Natural killer cell (primary cell): ENCODE measurements at regions not wholly inside any gene's neighbourhood (a gene's known extent, or its start where the extent isn't known, plus 50 kb on each side); places are given as distances from the start of the nearest gene placed in this dataset.

ENCODE experiments used
- ATAC-seq, 3 donors: fragments of 150-1000 bp in 2 of 3; fragments of 200-7000 bp in 1 of 3; cut with Tn5 transposase; 1 replicate in 1 of 3; 2 replicates in 2 of 3; pipeline ENCODE4 v1.10.0; 2021; ENCODE audit warnings: mild to moderate bottlenecking in 2 of 3, moderate library complexity in 2 of 3
- DNase-seq, 2 donors: peaks; one replicate each; pipeline versions ENCODE4 v3.0.0 to v3.0.0-alpha.2; 2013 to 2021; ENCODE audit warnings: mixed read lengths in 1 of 2
- H3K27ac ChIP-seq: one replicate; pipeline ENCODE4 v1.5.1; 2013; ENCODE audit warnings: mild to moderate bottlenecking, low read length
- H3K27me3 ChIP-seq: one replicate; pipeline ENCODE4 v1.6.1; 2013; ENCODE audit warnings: low read length; ENCODE audit not compliant: control insufficient read depth, insufficient read depth
- H3K36me3 ChIP-seq: one replicate; pipeline ENCODE4 v1.6.1; 2013; ENCODE audit warnings: low read length; ENCODE audit not compliant: control insufficient read depth, insufficient read depth
- H3K4me1 ChIP-seq: one replicate; pipeline ENCODE4 v1.6.1; 2013; ENCODE audit warnings: low read length; ENCODE audit not compliant: control insufficient read depth, insufficient read depth
- H3K4me3 ChIP-seq: one replicate; pipeline ENCODE4 v1.5.1; 2013; ENCODE audit warnings: low read length
- H3K9me3 ChIP-seq: one replicate; pipeline ENCODE4 v1.6.1; 2013; ENCODE audit warnings: low read length; ENCODE audit not compliant: control insufficient read depth, insufficient read depth
- H3K27ac Mint-ChIP-seq, 2 donors: one replicate each; pipeline ENCODE4 v1.8.0; 2022; ENCODE audit warnings: mild to moderate bottlenecking in 2 of 2, mixed read lengths in 2 of 2, moderate library complexity in 1 of 2
- H3K27me3 Mint-ChIP-seq, 2 donors: one replicate each; pipeline ENCODE4 v1.8.0; 2022; ENCODE audit warnings: low read depth in 2 of 2, mixed read lengths in 2 of 2
- H3K36me3 Mint-ChIP-seq: one replicate; pipeline ENCODE4 v1.8.0; 2022; ENCODE audit warnings: mixed read lengths
- H3K4me1 Mint-ChIP-seq, 2 donors: one replicate each; pipeline ENCODE4 v1.8.0; 2022; ENCODE audit warnings: mixed read lengths in 2 of 2
- H3K4me3 Mint-ChIP-seq: one replicate; pipeline ENCODE4 v1.8.0; 2022; ENCODE audit warnings: mild to moderate bottlenecking, moderate library complexity, mixed read lengths
- H3K9me3 Mint-ChIP-seq, 2 donors: one replicate each; pipeline ENCODE4 v1.8.0; 2022; ENCODE audit warnings: mixed read lengths in 2 of 2
- WGBS: methylation state at CpG from one replicate; pipeline ENCODE4 v1.1.7; 2013; ENCODE audit warnings: missing lambda C conversion rate; ENCODE audit not compliant: insufficient coverage; 5-methylcytosine and 5-hydroxymethylcytosine counted together
- intact Hi-C: fragments of 100-400 bp; cut with micrococcal nuclease; formaldehyde crosslinking; loops from one replicate; pipeline ENCODE4 v1.14.2; 2022
- TF ChIP-seq, protein P1 (sequence below): fragments of 200-600 bp; IDR thresholded peaks from one replicate; pipeline ENCODE4 v1.8.0; 2022; ENCODE audit warnings: antibody characterized with exemption

DNA sequence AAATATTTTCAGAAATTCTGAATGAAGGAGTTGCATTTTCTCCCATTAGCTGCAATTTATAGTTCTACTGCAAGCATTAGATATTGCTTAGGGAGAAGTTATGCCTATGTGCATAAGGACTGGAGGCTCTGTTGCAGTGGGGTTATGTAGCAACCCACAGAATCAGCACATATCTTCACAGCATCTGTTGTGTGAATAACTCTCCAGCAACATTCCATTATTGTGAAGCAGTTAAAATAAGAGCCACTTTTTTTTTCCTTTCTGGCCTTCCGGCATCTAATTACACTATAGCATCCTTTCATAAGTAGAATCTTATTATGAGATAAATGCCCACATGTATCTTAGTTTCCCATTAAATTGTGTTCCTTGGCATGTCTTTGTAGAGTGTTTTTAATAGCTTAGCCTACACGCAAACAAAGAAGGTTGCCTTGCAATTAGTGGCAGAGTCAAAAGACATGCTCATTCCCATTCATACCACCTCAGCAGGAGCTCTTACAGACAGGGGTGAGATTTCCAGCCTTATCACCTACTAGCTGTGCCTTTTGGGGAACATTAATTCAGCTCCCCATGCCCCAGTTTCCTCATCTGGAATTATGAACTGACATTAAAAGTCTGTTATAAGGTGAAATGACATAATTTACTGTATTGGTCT, 596.0 kb upstream of the GOT2 start:
- intact Hi-C loops: no loop called here
- Mint-ChIP-seq H3K4me3 (no peak overlapping the region), H3K27me3 (peaks cover 0 to 7% of the 10 kb centered on the region in 2 donors), H3K36me3 (no peaks in the 10 kb centered on the region), H3K27ac (no peak overlapping the region), H3K9me3 (peaks cover 2 to 9% of the 10 kb centered on the region in 2 donors), H3K4me1 (no peaks in the 10 kb centered on the region)
- no peak overlapping the region for H3K27ac ChIP-seq
- WGBS: no CpG with 5 or more reads among the region's 2 CpGs
- no peaks in the 10 kb centered on the region for H3K36me3 ChIP-seq
- no peaks in the 10 kb centered on the region for H3K27me3 ChIP-seq
- no peaks in the 10 kb centered on the region for H3K9me3 ChIP-seq
- DNase-seq: no peak
- ATAC-seq: no peak
- H3K4me3 ChIP-seq: no peak overlapping the region
- TF ChIP-seq, protein P1, sequence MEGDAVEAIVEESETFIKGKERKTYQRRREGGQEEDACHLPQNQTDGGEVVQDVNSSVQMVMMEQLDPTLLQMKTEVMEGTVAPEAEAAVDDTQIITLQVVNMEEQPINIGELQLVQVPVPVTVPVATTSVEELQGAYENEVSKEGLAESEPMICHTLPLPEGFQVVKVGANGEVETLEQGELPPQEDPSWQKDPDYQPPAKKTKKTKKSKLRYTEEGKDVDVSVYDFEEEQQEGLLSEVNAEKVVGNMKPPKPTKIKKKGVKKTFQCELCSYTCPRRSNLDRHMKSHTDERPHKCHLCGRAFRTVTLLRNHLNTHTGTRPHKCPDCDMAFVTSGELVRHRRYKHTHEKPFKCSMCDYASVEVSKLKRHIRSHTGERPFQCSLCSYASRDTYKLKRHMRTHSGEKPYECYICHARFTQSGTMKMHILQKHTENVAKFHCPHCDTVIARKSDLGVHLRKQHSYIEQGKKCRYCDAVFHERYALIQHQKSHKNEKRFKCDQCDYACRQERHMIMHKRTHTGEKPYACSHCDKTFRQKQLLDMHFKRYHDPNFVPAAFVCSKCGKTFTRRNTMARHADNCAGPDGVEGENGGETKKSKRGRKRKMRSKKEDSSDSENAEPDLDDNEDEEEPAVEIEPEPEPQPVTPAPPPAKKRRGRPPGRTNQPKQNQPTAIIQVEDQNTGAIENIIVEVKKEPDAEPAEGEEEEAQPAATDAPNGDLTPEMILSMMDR: no peak
- no peaks in the 10 kb centered on the region for H3K4me1 ChIP-seq

DNA sequence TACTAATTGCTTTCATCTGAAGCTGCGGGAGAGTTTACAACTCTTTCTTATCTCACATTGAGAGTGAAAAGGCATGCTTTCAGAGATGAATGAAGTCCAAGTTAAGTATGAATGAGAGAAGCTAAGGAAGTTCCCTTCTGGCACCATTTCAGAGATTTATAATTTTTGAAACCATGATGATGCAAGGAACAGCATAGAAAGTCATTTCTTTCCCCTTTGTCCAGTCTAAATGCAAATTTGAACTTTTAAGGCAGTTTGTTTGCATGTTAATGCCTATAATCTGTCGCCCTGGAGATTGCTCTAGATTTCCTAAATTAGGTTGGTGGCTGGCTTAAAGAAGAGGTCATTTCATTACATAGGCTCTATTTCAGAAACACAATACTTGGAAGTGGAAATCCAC, 594.8 kb upstream of the GOT2 start:
- TF ChIP-seq, protein P1: no peak
- no peaks in the 10 kb centered on the region for H3K36me3 Mint-ChIP-seq
- no peak overlapping the region for H3K4me3 ChIP-seq
- intact Hi-C loops: no loop called here
- H3K27ac ChIP-seq: no peak overlapping the region
- no peaks in the 10 kb centered on the region for H3K4me1 Mint-ChIP-seq
- no peak for ATAC-seq
- peaks cover 0 to 7% of the 10 kb centered on the region in 2 donors for H3K27me3 Mint-ChIP-seq
- H3K27me3 ChIP-seq: no peaks in the 10 kb centered on the region
- no peak for DNase-seq
- 67% methylated on average over 1 of the region's 2 CpGs for WGBS
- no peak overlapping the region for H3K4me3 Mint-ChIP-seq
- H3K36me3 ChIP-seq: no peaks in the 10 kb centered on the region
- peaks cover 2 to 8% of the 10 kb centered on the region in 2 donors for H3K9me3 Mint-ChIP-seq
- H3K27ac Mint-ChIP-seq: no peak overlapping the region
- H3K4me1 ChIP-seq: no peaks in the 10 kb centered on the region
- no peaks in the 10 kb centered on the region for H3K9me3 ChIP-seq

DNA sequence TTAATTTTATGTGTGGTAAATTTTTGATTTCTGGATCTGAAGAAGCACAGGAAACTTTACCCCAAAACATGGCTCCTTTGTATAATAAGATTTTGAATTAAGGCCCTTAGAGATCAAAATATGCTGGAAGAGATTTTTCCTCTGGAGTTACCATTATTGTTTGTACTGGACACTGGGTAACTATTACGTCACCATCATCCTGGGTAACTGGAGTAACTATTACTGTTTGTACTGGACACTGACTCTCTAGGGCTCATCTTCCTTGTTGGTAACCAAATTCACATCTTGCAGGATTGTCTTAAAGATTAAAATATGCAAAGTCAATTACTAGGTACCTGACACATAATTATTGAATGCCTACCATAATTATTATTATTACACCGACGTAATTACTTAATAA, 593.8 kb upstream of the GOT2 start:
- TF ChIP-seq, protein P1: no peak
- WGBS: 83% methylated on average over 1 of the region's 3 CpGs
- no peak overlapping the region for H3K27ac Mint-ChIP-seq
- Histone ChIP-seq H3K27ac (no peak overlapping the region), H3K4me1 (no peaks in the 10 kb centered on the region), H3K9me3 (no peaks in the 10 kb centered on the region), H3K4me3 (no peak overlapping the region), H3K27me3 (no peaks in the 10 kb centered on the region), H3K36me3 (no peaks in the 10 kb centered on the region)
- no peaks in the 10 kb centered on the region for H3K36me3 Mint-ChIP-seq
- no peak overlapping the region for H3K4me3 Mint-ChIP-seq
- intact Hi-C loops: no loop called here
- H3K9me3 Mint-ChIP-seq: peaks cover 0 to 6% of the 10 kb centered on the region in 2 donors
- DNase-seq: no peak
- no peak for ATAC-seq
- peaks cover 0 to 7% of the 10 kb centered on the region in 2 donors for H3K27me3 Mint-ChIP-seq
- H3K4me1 Mint-ChIP-seq: no peaks in the 10 kb centered on the region

DNA sequence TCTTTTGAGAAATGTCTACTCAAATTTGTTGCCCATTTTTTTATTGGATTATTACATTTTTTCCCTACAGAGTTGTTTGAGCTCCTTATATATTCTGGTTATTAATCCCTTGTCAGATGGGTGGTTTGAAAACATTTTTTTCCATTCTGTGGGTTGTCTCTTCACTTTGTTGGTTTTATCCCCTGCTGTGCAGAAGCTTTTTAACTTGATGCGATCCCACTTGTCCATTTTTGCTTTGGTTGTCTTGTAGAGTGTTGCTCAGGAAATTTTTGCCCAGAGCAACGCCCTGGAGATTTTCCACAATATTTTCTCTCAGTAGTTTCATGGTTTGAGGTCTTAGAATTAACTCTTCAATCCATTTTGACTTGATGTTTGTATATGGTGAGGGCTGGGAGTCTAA, 592.8 kb upstream of the GOT2 start:
- intact Hi-C loops: no loop called here
- Histone ChIP-seq H3K27me3 (no peaks in the 10 kb centered on the region), H3K4me1 (no peaks in the 10 kb centered on the region), H3K36me3 (no peaks in the 10 kb centered on the region), H3K4me3 (no peak overlapping the region), H3K9me3 (no peaks in the 10 kb centered on the region), H3K27ac (no peak overlapping the region)
- TF ChIP-seq, protein P1: no peak
- Mint-ChIP-seq H3K27me3 (peaks cover 0 to 7% of the 10 kb centered on the region in 2 donors), H3K4me3 (no peak overlapping the region), H3K4me1 (no peaks in the 10 kb centered on the region), H3K9me3 (peaks cover 0 to 5% of the 10 kb centered on the region in 2 donors), H3K36me3 (no peaks in the 10 kb centered on the region), H3K27ac (no peak overlapping the region)
- ATAC-seq (no peak), DNase-seq (no peak)
- WGBS: 88% methylated on average over 2 of the region's 2 CpGs
